ENCODE measurements at regions not wholly inside any gene's neighbourhood (a gene's known extent, or its start where the extent isn't known, plus 50 kb on each side); places are given as distances from the start of the nearest gene placed in this dataset.
"Not testable (repeated sequence)": the region's sequence is repeated elsewhere in the genome, so short reads cannot be mapped to it uniquely, and the experiment has no call there.

DNA sequence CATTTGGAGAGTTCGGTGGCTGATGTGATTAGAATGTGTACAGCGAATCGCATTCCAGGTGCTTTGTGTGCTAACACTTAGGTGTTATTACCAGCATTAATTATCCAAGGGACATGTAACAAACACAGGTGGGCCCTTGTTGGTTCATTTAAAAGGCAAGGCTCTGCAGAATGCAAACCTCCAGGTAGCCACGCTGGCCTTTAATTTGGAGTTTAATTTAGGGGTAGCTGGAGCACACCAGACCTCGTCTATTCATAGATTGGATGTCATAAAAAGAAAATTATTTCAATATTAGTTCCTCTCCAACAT is 191.1 kb downstream of the MAT2B start:
- no peaks in the 10 kb centered on the region for H3K4me1 ChIP-seq
- no peak for DNase-seq
- H3K27ac ChIP-seq, result no peak overlapping the region
- no peak overlapping the region for H3K4me3 ChIP-seq
- H3K36me3 ChIP-seq, result no peaks in the 10 kb centered on the region
- H3K27me3 ChIP-seq, result peaks cover 9% of the 10 kb centered on the region; the same call in 1 of the 2 replicates
- no peaks in the 10 kb centered on the region for H3K9me3 ChIP-seq (replicated peaks)

DNA sequence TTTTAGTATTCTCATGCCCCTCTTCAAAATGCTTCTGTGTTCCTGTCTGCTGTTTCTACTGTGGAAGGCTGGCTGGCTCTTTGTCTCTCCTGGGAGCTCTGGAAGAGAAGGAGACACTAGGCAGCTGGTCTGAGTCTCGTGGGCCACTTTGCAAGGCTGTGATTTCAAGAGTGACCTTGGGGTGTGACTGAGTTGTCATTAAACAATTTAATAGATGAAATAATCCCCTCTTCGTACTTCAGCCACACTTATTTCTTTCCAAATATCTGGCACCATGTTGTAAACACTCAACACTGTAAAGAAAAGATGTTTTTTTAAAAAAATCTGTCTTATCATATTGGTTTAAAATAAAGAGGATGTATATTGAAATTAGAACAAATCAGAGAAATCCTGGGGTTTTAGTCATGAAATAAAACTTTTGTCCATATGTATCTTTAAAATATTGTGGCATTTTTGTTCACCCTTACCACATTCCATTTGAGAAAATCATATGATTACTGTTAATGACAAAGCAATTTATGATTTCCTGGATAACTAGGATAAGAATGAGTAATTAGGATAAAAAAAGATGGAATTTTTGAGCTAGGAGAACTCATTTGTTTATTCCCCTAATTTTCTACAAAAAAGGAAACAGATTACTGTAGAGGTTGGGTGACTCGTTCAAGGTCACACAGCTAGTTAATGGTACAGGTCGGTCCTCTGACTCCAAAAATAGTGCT is 200.8 kb downstream of the MAT2B start:
- Histone ChIP-seq H3K36me3 (no peaks in the 10 kb centered on the region), H3K27ac (no peak overlapping the region), H3K4me3 (no peak overlapping the region), H3K4me1 (no peaks in the 10 kb centered on the region), H3K9me3 (replicated peaks) (no peaks in the 10 kb centered on the region), H3K27me3 (peaks cover 8% of the 10 kb centered on the region; the same call in 1 of the 2 replicates)
- no peak for DNase-seq

DNA sequence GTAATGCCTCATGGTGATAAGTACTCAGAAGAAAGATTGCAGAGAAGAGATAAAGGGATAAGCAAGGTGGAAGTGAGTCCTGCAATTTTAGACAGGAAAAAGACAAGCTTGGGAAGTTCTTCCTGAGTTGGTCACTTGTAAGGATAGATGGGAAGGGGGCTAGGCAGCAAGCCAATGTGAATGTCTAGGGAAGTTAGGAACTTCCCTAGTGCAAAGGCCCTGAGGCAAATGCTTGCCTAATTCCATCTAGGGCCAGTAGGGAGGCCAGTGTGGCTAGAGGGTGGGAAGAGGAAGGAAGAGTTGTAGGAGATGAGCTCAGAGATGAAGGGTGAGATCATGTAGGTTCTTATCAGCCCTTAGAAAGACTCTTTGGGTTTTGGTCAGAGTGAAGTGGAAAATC is 206.6 kb downstream of the MAT2B start:
- Histone ChIP-seq H3K27me3 (peaks cover 6% of the 10 kb centered on the region; the same call in 1 of the 2 replicates), H3K36me3 (no peaks in the 10 kb centered on the region), H3K9me3 (replicated peaks) (no peaks in the 10 kb centered on the region), H3K27ac (no peak overlapping the region), H3K4me1 (no peaks in the 10 kb centered on the region), H3K4me3 (no peak overlapping the region)
- no peak for DNase-seq

DNA sequence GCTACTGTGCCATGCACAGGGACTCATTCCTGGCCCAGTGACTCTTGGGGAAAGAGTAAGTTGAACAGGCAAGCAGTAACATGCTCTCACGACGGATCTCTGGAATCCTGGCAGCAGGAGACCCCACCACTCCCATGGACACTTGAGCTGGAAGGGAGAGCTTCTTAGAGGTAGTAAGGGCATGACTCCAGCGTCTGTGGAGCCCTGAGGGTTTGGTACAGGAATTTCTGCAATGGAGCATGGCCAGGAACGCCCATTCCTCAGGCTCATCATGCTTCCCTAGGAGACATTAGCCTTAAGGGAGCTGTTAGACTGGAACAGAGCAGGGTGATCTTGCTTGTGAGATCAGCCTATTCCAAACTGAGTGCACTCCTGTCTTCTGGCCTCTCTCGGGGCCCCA is 212.9 kb downstream of the MAT2B start:
- H3K4me3 ChIP-seq, result no peak overlapping the region
- no peaks in the 10 kb centered on the region for H3K27me3 ChIP-seq
- no peaks in the 10 kb centered on the region for H3K4me1 ChIP-seq
- H3K27ac ChIP-seq, result no peak overlapping the region
- no peak for DNase-seq
- H3K9me3 ChIP-seq (replicated peaks), result no peaks in the 10 kb centered on the region
- no peaks in the 10 kb centered on the region for H3K36me3 ChIP-seq

- no peaks in the 10 kb centered on the region for H3K36me3 ChIP-seq
- H3K27ac ChIP-seq, result no peak overlapping the region
- peaks cover 3% of the 10 kb centered on the region; the same call in 1 of the 2 replicates for H3K27me3 ChIP-seq
- DNase-seq, result no peak
- H3K4me3 ChIP-seq, result no peak overlapping the region
- peaks cover 4% of the 10 kb centered on the region; the same call in 1 of the 2 replicates for H3K9me3 ChIP-seq (replicated peaks)
- H3K4me1 ChIP-seq, result no peaks in the 10 kb centered on the region
Observed at GRCh38 chr5:163724305-163724704, 218.9 kb downstream of the MAT2B start.

DNA sequence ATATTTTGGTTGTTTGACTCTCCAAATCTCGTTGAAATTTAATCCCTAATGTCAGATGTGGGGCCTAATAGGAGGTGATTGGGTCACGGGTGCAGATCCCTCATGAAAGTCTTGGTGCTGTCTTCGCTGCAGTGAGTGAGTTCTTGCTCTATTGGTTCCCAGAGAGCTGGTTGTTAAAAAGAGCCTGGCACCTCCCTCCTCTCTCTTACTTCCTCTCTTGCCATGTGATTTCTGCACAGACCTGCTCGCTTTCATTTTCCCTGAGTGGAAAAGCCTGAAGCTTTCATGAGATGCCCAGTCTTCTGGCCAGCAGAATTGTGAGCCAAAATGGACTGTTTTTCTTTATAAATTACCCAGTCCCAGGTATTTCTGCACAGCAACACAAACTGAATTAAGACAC is 221.6 kb downstream of the MAT2B start:
- no peak for DNase-seq
- Histone ChIP-seq H3K4me3 (no peak overlapping the region), H3K4me1 (no peaks in the 10 kb centered on the region), H3K36me3 (no peaks in the 10 kb centered on the region), H3K27me3 (peaks cover 3% of the 10 kb centered on the region; the same call in 1 of the 2 replicates), H3K9me3 (replicated peaks) (peaks cover 4% of the 10 kb centered on the region; the same call in 1 of the 2 replicates), H3K27ac (no peak overlapping the region)

DNA sequence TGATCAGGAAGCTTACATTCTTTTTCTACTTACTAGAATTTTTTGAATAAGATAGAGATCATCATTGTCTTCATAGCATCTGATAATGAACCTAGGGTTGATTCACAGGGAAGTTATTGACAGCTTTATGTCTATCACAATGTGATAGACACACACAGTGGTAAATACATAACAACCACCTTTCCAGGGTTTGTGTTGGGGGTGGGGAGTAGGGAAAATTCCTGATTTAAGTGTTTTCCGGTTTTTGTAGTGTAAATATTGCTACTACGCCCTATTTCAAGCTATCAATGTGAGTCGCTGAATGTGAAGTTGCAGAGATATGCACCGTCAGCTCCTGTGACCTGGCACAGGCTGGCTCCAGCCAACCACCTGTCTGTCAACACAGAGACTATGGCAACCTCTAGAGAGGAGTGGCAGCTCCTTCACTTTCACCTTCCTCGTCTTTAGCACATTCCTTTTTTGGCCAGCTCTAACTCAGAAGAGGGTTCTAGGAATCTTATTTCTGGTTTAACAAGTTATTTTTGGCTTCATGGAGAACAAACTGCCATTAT is 224.9 kb downstream of the MAT2B start:
- Histone ChIP-seq H3K4me1 (no peaks in the 10 kb centered on the region), H3K36me3 (no peaks in the 10 kb centered on the region), H3K9me3 (replicated peaks) (peaks cover 4% of the 10 kb centered on the region; the same call in 1 of the 2 replicates), H3K4me3 (no peak overlapping the region), H3K27ac (no peak overlapping the region), H3K27me3 (peaks cover 3% of the 10 kb centered on the region; the same call in 1 of the 2 replicates)
- DNase-seq, result no peak

DNA sequence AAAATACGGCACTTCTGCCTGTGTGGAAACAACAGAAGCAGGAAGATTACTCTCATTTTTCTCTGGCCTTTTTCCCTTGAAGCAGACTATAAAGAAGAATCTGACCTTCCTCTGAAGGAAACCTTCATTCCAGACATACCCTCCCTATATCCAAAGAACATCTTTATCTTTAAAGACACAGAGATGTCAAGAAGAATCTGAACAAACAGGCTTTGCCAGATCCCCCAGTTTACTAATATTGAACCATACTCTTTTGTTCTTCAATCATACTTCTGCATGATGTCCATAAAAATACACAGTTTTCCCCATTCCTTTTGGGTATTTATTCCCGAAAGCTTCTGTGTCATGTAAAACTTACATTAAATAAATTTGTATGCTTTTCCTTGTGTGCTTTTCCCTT is 225.8 kb downstream of the MAT2B start:
- H3K4me3 ChIP-seq, result no peak overlapping the region
- no peak overlapping the region for H3K27ac ChIP-seq
- peaks cover 3% of the 10 kb centered on the region; the same call in 1 of the 2 replicates for H3K27me3 ChIP-seq
- no peak for DNase-seq
- H3K9me3 ChIP-seq (replicated peaks), result peaks cover 4% of the 10 kb centered on the region; the same call in 1 of the 2 replicates
- no peaks in the 10 kb centered on the region for H3K36me3 ChIP-seq
- H3K4me1 ChIP-seq, result no peaks in the 10 kb centered on the region

DNA sequence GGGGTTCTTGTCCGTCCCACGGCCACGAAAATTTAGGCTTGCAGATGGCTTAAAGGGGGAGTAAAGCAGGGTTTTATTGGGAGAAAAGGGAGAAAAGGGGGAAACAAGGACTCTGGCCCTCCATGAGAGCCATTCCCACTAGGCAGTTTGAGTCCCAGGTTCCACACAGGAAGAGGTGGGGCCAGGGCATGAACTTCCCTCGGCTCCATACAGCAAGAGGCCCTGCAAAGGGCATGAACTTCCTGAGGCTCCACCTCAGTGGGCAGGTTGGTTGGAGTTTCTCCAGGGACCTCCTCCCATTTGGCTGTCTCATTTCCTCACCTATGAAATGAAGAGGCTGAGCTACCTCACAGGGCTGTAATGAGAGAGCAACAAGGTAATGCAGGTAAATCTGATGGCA is 229.7 kb downstream of the MAT2B start:
- no peaks in the 10 kb centered on the region for H3K9me3 ChIP-seq (replicated peaks)
- no peak overlapping the region for H3K27ac ChIP-seq
- H3K27me3 ChIP-seq, result no peaks in the 10 kb centered on the region
- no peak overlapping the region for H3K4me3 ChIP-seq
- H3K4me1 ChIP-seq, result no peaks in the 10 kb centered on the region
- DNase-seq, result no peak
- H3K36me3 ChIP-seq, result no peaks in the 10 kb centered on the region

GRCh38 chr5:163747586-163747985 is 242.2 kb downstream of the MAT2B start:
- H3K9me3 ChIP-seq (replicated peaks), result no peaks in the 10 kb centered on the region
- no peaks in the 10 kb centered on the region for H3K4me1 ChIP-seq
- H3K36me3 ChIP-seq, result no peaks in the 10 kb centered on the region
- no peak overlapping the region for H3K27ac ChIP-seq
- no peak overlapping the region for H3K4me3 ChIP-seq
- DNase-seq, result no peak
- H3K27me3 ChIP-seq, result no peaks in the 10 kb centered on the region

GRCh38 chr5:163748934-163749333 is 243.5 kb downstream of the MAT2B start:
- no peak for DNase-seq
- Histone ChIP-seq H3K9me3 (replicated peaks) (no peaks in the 10 kb centered on the region), H3K4me3 (no peak overlapping the region), H3K4me1 (no peaks in the 10 kb centered on the region), H3K27ac (no peak overlapping the region), H3K27me3 (no peaks in the 10 kb centered on the region), H3K36me3 (no peaks in the 10 kb centered on the region)

DNA sequence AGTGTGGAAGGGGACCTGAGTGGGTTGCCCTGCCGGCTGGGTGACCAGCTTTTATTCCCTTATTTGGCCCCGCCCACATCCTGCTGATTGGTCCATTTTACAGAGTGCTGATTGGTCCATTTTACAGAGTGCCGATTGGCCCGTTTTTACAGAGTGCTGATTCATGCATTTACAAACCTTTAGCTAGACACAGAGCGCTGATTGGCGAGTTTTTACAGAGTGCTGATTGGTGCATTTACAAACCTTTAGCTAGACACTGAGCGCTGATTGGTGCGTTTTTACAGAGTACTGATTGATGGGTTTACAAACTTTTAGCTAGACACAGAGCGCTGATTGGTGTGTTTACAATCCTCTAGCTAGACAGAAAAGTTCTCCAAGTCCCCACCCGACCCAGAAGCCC is 245.0 kb downstream of the MAT2B start:
- H3K27ac ChIP-seq; H3K27me3 ChIP-seq; DNase-seq; H3K4me3 ChIP-seq; H3K4me1 ChIP-seq; H3K9me3 ChIP-seq (replicated peaks); H3K36me3 ChIP-seq: not testable (repeated sequence)

- H3K9me3 ChIP-seq (replicated peaks), result no peaks in the 10 kb centered on the region
- H3K36me3 ChIP-seq, result no peaks in the 10 kb centered on the region
- H3K27me3 ChIP-seq, result no peaks in the 10 kb centered on the region
- H3K4me3 ChIP-seq, result no peak overlapping the region
- no peaks in the 10 kb centered on the region for H3K4me1 ChIP-seq
- no peak overlapping the region for H3K27ac ChIP-seq
- DNase-seq, result no peak
Observed at GRCh38 chr5:163755505-163755904, 250.1 kb downstream of the MAT2B start.

DNA sequence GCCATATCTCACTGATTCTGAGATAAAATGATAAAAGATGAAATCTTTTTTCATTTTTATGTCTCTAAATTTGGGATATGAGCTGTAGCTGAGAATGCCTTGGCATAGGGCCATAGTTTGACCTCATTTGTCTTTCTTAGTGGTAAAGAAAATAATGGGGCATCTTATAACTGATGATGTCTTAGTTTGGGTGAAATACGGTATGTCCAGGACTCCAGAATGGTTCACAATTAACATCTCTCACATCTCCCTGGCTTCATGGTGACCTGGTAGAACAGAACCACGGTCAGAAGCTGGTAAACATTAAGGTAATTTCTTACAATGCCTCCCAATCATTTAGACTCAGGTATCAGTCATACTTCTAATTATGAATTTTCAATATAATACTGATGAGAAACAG is 250.8 kb downstream of the MAT2B start:
- Histone ChIP-seq H3K27me3 (no peaks in the 10 kb centered on the region), H3K36me3 (no peaks in the 10 kb centered on the region), H3K4me1 (no peaks in the 10 kb centered on the region), H3K27ac (no peak overlapping the region), H3K9me3 (replicated peaks) (no peaks in the 10 kb centered on the region), H3K4me3 (no peak overlapping the region)
- DNase-seq, result no peak

- no peak for DNase-seq
- no peak overlapping the region for H3K4me3 ChIP-seq
- no peak overlapping the region for H3K27ac ChIP-seq
- H3K9me3 ChIP-seq (replicated peaks), result no peaks in the 10 kb centered on the region
- H3K27me3 ChIP-seq, result no peaks in the 10 kb centered on the region
- no peaks in the 10 kb centered on the region for H3K4me1 ChIP-seq
- H3K36me3 ChIP-seq, result no peaks in the 10 kb centered on the region
Observed at GRCh38 chr5:163757344-163757743, 251.9 kb downstream of the MAT2B start.

DNA sequence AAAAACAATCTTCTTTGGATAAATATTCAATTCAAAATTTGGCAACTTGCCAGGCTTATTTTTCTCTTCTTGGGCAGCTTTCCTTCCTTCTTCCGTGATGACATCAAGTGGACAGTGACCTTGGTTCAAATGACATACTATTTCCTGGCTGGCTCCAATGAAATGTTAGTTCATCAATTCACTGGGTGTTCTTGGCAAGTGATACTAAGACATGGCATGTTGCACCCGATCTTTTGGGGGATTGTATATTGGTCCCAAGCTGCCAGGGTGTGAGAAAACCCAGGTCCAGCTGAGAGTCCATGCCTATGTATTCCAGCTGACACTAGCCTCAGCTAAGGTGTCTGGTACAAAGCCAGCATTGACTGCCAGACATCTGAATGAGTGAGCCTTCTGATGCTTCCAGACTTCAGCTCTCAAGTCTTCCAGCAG is 252.9 kb downstream of the MAT2B start:
- Histone ChIP-seq H3K4me1 (no peaks in the 10 kb centered on the region), H3K9me3 (replicated peaks) (no peaks in the 10 kb centered on the region), H3K27me3 (no peaks in the 10 kb centered on the region), H3K27ac (no peak overlapping the region), H3K36me3 (no peaks in the 10 kb centered on the region), H3K4me3 (no peak overlapping the region)
- DNase-seq, result no peak
